OCI-LY3 (cell line): ENCODE measurements at regions not wholly inside any gene's neighbourhood (a gene's known extent, or its start where the extent isn't known, plus 50 kb on each side); places are given as distances from the start of the nearest gene placed in this dataset.

Experiments used
- H2AFZ ChIP-seq: fragments of 200-600, 300-600 bp; shearing (Covaris generic); 2 replicates; pipeline ENCODE4 v1.6.0; 2014; ENCODE audit warnings: antibody characterized with exemption, low read depth, low read length
- H3K27ac ChIP-seq: fragments of 200-600, 300-600 bp; sonication (generic); 2 replicates; pipeline ENCODE4 v1.5.1; 2014; ENCODE audit warnings: mild to moderate bottlenecking, low read length, moderate library complexity, mixed read lengths
- H3K27me3 ChIP-seq: fragments of 200-600, 300-600 bp; sonication (generic); 2 replicates; pipeline ENCODE4 v1.6.1; 2014; ENCODE audit warnings: low read depth, low read length, mixed read lengths
- H3K36me3 ChIP-seq: fragments of 200-600, 300-600 bp; sonication (generic); replicated peaks from 2 replicates; pipeline ENCODE3; 2014; ENCODE audit warnings: low read depth, low read length, mixed read lengths
- H3K4me1 ChIP-seq: fragments of 300-600, 200-600 bp; sonication (generic); 2 replicates; pipeline ENCODE4 v1.6.1; 2014; ENCODE audit warnings: low read length, mixed read lengths
- H3K4me2 ChIP-seq: fragments of 200-600, 300-600 bp; sonication (generic); 2 replicates; pipeline ENCODE4 v1.6.1; 2014; ENCODE audit warnings: low read length, mixed read lengths
- H3K4me3 ChIP-seq: fragments of 300-600, 200-600 bp; sonication (generic); 2 replicates; pipeline ENCODE4 v1.5.1; 2014; ENCODE audit warnings: antibody characterized with exemption, mild to moderate bottlenecking, low read length, moderate library complexity
- H3K79me2 ChIP-seq: fragments of 300-600, 200-600 bp; shearing (Covaris generic); 2 replicates; pipeline ENCODE4 v1.6.1; 2014; ENCODE audit warnings: mild to moderate bottlenecking, low read length, mixed read lengths
- H3K9ac ChIP-seq: fragments of 300-600, 200-600 bp; shearing (Covaris generic); 2 replicates; pipeline ENCODE4 v1.6.0; 2014; ENCODE audit warnings: mild to moderate bottlenecking, low read length, moderate library complexity
- H3K9me3 ChIP-seq: fragments of 200-600, 300-600 bp; shearing (Covaris generic); 2 replicates; pipeline ENCODE4 v1.6.1; 2014; ENCODE audit warnings: low read length, mixed read lengths; ENCODE audit not compliant: insufficient read depth
- H4K20me1 ChIP-seq: fragments of 200-600, 300-600 bp; sonication (generic); 2 replicates; pipeline ENCODE4 v1.6.1; 2016; ENCODE audit warnings: low read length, mixed read lengths; ENCODE audit not compliant: insufficient read depth
- EZH2phosphoT487 ChIP-seq: fragments of 200-600 bp; shearing (Covaris generic); IDR thresholded peaks from 2 replicates; pipeline ENCODE4 v1.6.1; 2018; ENCODE audit warnings: antibody characterized with exemption, mixed run types, low read depth
- TF ChIP-seq, protein P1 (sequence below): fragments of 200-600, 300-600 bp; sonication (generic); IDR thresholded peaks from 2 replicates; pipeline ENCODE4 v1.5.1; 2014; ENCODE audit warnings: antibody characterized with exemption, low read length, low read depth

GRCh38 chr9:106723926-106724325, 139.0 kb upstream of the ZNF462 start:
- Histone ChIP-seq H3K36me3 (no peaks in the 10 kb centered on the region), H3K79me2 (no peaks in the 10 kb centered on the region), H3K4me2 (no peak overlapping the region), H3K4me3 (no peak overlapping the region), H3K27me3 (0 out of 2 replicates have a peak, but pooled peaks cover 3% of the 10 kb centered on the region), H3K4me1 (0 out of 2 replicates have a peak, but pooled peaks cover 5% of the 10 kb centered on the region), H3K9me3 (no peaks in the 10 kb centered on the region), H2AFZ (no peak overlapping the region), H4K20me1 (no peaks in the 10 kb centered on the region), H3K27ac (no peak overlapping the region), H3K9ac (no peak overlapping the region)
- TF ChIP-seq, protein P1, sequence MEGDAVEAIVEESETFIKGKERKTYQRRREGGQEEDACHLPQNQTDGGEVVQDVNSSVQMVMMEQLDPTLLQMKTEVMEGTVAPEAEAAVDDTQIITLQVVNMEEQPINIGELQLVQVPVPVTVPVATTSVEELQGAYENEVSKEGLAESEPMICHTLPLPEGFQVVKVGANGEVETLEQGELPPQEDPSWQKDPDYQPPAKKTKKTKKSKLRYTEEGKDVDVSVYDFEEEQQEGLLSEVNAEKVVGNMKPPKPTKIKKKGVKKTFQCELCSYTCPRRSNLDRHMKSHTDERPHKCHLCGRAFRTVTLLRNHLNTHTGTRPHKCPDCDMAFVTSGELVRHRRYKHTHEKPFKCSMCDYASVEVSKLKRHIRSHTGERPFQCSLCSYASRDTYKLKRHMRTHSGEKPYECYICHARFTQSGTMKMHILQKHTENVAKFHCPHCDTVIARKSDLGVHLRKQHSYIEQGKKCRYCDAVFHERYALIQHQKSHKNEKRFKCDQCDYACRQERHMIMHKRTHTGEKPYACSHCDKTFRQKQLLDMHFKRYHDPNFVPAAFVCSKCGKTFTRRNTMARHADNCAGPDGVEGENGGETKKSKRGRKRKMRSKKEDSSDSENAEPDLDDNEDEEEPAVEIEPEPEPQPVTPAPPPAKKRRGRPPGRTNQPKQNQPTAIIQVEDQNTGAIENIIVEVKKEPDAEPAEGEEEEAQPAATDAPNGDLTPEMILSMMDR: no peak
- TF ChIP-seq EZH2phosphoT487: no peak

GRCh38 chr9:106724566-106724965, 138.4 kb upstream of the ZNF462 start:
- H3K9me3 ChIP-seq: no peaks in the 10 kb centered on the region
- TF ChIP-seq EZH2phosphoT487: no peak
- TF ChIP-seq, protein P1: no peak

DNA sequence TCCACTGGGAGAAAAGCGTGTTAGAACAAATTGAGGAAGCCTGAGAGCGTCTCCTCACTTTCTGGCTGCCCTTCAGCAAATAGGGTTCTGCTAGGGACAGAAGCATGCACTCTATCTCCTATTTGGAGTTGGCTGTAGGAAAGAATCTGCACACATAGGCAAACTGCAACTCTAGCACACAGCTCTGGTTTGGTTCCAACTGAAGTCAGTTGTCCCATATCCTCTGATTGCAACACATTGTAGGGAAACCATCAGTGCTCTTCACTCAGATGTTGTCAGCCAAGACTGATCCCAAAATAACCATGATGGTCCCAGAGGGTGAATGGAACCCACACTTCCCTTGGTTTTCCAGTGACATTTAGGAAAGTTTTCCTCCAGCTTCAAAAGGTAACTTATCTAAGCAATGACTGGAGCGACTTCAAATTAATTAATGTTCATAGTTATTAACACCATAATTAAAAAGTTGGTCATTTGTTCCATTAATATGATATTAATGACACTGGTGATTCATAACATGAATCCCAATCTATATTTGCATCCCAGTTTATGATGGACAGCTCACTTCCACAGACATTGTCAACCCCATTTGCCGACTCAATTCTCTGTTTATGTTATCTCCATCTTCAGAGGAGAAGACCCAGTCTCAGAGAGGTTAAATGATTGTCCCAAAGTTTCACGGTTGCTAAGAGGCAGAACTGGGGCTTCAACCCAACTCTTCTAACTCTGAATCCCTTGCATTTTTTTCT, 136.7 kb upstream of the ZNF462 start:
- H3K9me3 ChIP-seq: no peaks in the 10 kb centered on the region
- no peak overlapping the region for H3K27ac ChIP-seq
- no peaks in the 10 kb centered on the region for H3K36me3 ChIP-seq
- no peaks in the 10 kb centered on the region for H3K79me2 ChIP-seq
- H2AFZ ChIP-seq: no peak overlapping the region
- no peak overlapping the region for H3K4me3 ChIP-seq
- H4K20me1 ChIP-seq: no peaks in the 10 kb centered on the region
- TF ChIP-seq, protein P1: no peak
- no peak for TF ChIP-seq EZH2phosphoT487
- no peak overlapping the region for H3K4me2 ChIP-seq
- H3K27me3 ChIP-seq: 0 out of 2 replicates have a peak, but pooled peaks cover 3% of the 10 kb centered on the region
- H3K9ac ChIP-seq: no peak overlapping the region
- H3K4me1 ChIP-seq: 0 out of 2 replicates have a peak, but pooled peaks cover 5% of the 10 kb centered on the region

More at GRCh38 chr9:106724566-106724965, 138.4 kb upstream of the ZNF462 start:
- no peak overlapping the region for H3K4me3 ChIP-seq
- H3K27ac ChIP-seq: no peak overlapping the region
- H3K9ac ChIP-seq: no peak overlapping the region
- H4K20me1 ChIP-seq: no peaks in the 10 kb centered on the region
- no peak overlapping the region for H3K4me2 ChIP-seq
- no peaks in the 10 kb centered on the region for H3K79me2 ChIP-seq
- 0 out of 2 replicates have a peak, but pooled peaks cover 3% of the 10 kb centered on the region for H3K27me3 ChIP-seq
- no peak overlapping the region for H2AFZ ChIP-seq
- H3K4me1 ChIP-seq: 0 out of 2 replicates have a peak, but pooled peaks cover 5% of the 10 kb centered on the region
- H3K36me3 ChIP-seq: no peaks in the 10 kb centered on the region

GRCh38 chr9:106727969-106728368, 135.0 kb upstream of the ZNF462 start:
- TF ChIP-seq EZH2phosphoT487: no peak
- TF ChIP-seq, protein P1: no peak
- Histone ChIP-seq H3K4me2 (no peak overlapping the region), H4K20me1 (no peaks in the 10 kb centered on the region), H3K79me2 (no peaks in the 10 kb centered on the region), H3K27ac (no peak overlapping the region), H3K4me1 (no peaks in the 10 kb centered on the region), H2AFZ (no peak overlapping the region), H3K4me3 (no peak overlapping the region), H3K36me3 (no peaks in the 10 kb centered on the region), H3K27me3 (0 out of 2 replicates have a peak, but pooled peaks cover 3% of the 10 kb centered on the region), H3K9me3 (no peaks in the 10 kb centered on the region), H3K9ac (no peak overlapping the region)
